Smooth muscle cell (in vitro differentiated cells): ENCODE measurements at regions not wholly inside any gene's neighbourhood (a gene's known extent, or its start where the extent isn't known, plus 50 kb on each side); places are given as distances from the start of the nearest gene placed in this dataset.

Experiments
- DNase-seq: peaks from one replicate; lab custom pipeline; 2025; ENCODE audit not compliant: unreplicated experiment; lab: John Stamatoyannopoulos, UW
- H2AFZ ChIP-seq: fragments of 200-600 bp; sonication (generic); 2 replicates; pipeline ENCODE4 v1.6.0; 2016; ENCODE audit warnings: antibody characterized with exemption, low read depth, mild to moderate bottlenecking
- H3F3A ChIP-seq: fragments of 200-600 bp; sonication (generic); 2 replicates; pipeline ENCODE4 v1.6.0; 2017; ENCODE audit warnings: antibody characterized with exemption, low read depth
- H3K27ac ChIP-seq: fragments of 200-600 bp; sonication (generic); 2 replicates; pipeline ENCODE4 v1.5.1; 2016; ENCODE audit warnings: low read depth, mild to moderate bottlenecking
- H3K27me3 ChIP-seq: fragments of 200-600 bp; sonication (generic); 2 replicates; pipeline ENCODE4 v1.6.1; 2016; ENCODE audit warnings: low read depth, mild to moderate bottlenecking
- H3K36me3 ChIP-seq: fragments of 200-600 bp; sonication (generic); 2 replicates; pipeline ENCODE4 v1.5.1; 2016; ENCODE audit warnings: low read depth
- H3K4me1 ChIP-seq: fragments of 200-600 bp; sonication (generic); 2 replicates; pipeline ENCODE4 v1.5.1; 2016; ENCODE audit warnings: low read depth
- H3K4me2 ChIP-seq: fragments of 200-600 bp; sonication (generic); 2 replicates; pipeline ENCODE4 v1.6.0; 2016; ENCODE audit warnings: mild to moderate bottlenecking
- H3K4me3 ChIP-seq: fragments of 200-600 bp; sonication (generic); 2 replicates; pipeline ENCODE4 v1.5.1; 2016; ENCODE audit warnings: mild to moderate bottlenecking
- H3K79me2 ChIP-seq: fragments of 200-600 bp; sonication (generic); 2 replicates; pipeline ENCODE4 v1.6.0; 2016; ENCODE audit warnings: low read depth, mild to moderate bottlenecking
- H3K9ac ChIP-seq: fragments of 200-600 bp; sonication (generic); 2 replicates; pipeline ENCODE4 v1.6.0; 2016; ENCODE audit warnings: low read depth
- H3K9me3 ChIP-seq: fragments of 200-600 bp; sonication (generic); replicated peaks from 2 replicates; pipeline ENCODE4 v1.5.1; 2016; ENCODE audit warnings: low read depth
- H4K20me1 ChIP-seq: fragments of 200-600 bp; sonication (generic); 2 replicates; pipeline ENCODE4 v1.6.0; 2016; ENCODE audit warnings: low read depth
- WGBS: methylation state at CpG from one replicate; pipeline ENCODE4 v1.1.7; 2016; ENCODE audit warnings: low lambda C conversion rate; 5-methylcytosine and 5-hydroxymethylcytosine counted together
- TF ChIP-seq, protein P1 (sequence below): fragments of 200-600 bp; sonication (generic); IDR thresholded peaks from 2 replicates; pipeline ENCODE4 v1.5.1; 2017; ENCODE audit warnings: borderline replicate concordance, mild to moderate bottlenecking, antibody characterized with exemption; ENCODE audit not compliant: insufficient read depth, poor library complexity, severe bottlenecking

DNA sequence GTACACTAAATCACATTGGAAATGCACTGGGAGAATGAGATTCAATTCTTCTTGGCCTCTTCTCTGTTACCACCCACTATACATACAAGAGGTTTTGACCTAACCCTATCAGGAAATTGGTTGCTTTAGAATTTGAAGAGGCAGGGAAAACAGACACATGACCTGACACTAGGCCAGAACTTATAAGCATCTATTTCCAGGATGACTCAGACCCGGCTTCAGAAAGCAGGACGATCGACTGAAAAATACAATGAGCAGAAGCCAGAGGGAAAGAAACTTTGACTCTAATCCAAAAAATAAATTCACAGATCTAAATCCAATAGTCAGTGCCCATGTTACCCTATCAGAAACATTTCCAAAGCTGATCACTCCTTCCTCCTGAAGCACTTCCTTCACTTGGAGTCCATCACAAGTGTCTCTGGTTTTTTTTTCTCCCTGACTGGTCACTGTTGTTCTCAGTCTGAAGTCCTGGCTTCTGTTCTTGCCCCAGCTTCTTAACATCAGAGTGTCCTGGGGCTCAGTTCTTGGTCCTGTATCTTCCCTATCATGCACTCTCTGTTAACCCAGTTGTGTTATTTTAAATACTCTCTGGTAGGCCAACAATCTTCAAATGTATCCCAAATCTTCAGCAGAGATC, 133.6 kb downstream of the P2RY1 start:
- Histone ChIP-seq H3K27me3 (no peaks in the 10 kb centered on the region), H3K9me3 (no peaks in the 10 kb centered on the region), H3K4me3 (no peak overlapping the region), H3K4me1 (no peaks in the 10 kb centered on the region), H3K9ac (no peak overlapping the region), H2AFZ (peak overlapping the region; percentile 22), H3K36me3 (peaks cover 5% of the 10 kb centered on the region), H3K79me2 (no peaks in the 10 kb centered on the region), H3K4me2 (no peak overlapping the region), H3F3A (no peaks in the 10 kb centered on the region), H4K20me1 (no peaks in the 10 kb centered on the region), H3K27ac (peak overlapping the region; percentile 36)
- WGBS = 26% methylated on average over 3 of the region's 3 CpGs
- no peak for DNase-seq
- TF ChIP-seq, protein P1, sequence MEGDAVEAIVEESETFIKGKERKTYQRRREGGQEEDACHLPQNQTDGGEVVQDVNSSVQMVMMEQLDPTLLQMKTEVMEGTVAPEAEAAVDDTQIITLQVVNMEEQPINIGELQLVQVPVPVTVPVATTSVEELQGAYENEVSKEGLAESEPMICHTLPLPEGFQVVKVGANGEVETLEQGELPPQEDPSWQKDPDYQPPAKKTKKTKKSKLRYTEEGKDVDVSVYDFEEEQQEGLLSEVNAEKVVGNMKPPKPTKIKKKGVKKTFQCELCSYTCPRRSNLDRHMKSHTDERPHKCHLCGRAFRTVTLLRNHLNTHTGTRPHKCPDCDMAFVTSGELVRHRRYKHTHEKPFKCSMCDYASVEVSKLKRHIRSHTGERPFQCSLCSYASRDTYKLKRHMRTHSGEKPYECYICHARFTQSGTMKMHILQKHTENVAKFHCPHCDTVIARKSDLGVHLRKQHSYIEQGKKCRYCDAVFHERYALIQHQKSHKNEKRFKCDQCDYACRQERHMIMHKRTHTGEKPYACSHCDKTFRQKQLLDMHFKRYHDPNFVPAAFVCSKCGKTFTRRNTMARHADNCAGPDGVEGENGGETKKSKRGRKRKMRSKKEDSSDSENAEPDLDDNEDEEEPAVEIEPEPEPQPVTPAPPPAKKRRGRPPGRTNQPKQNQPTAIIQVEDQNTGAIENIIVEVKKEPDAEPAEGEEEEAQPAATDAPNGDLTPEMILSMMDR = no peak

- Histone ChIP-seq H3K4me3 (no peak overlapping the region), H4K20me1 (no peaks in the 10 kb centered on the region), H3K79me2 (no peaks in the 10 kb centered on the region), H2AFZ (no peak overlapping the region), H3K36me3 (peaks cover 5% of the 10 kb centered on the region), H3F3A (no peaks in the 10 kb centered on the region), H3K4me1 (no peaks in the 10 kb centered on the region), H3K27me3 (no peaks in the 10 kb centered on the region), H3K9ac (no peak overlapping the region), H3K4me2 (peak overlapping the region; percentile 15), H3K9me3 (no peaks in the 10 kb centered on the region), H3K27ac (peak overlapping the region; percentile 72)
- TF ChIP-seq, protein P1 = no peak
- no peak for DNase-seq
- 91% methylated on average over 1 of the region's 1 CpG for WGBS
Observed at GRCh38 chr3:152969557-152970300, 134.8 kb downstream of the P2RY1 start.

- Histone ChIP-seq H4K20me1 (no peaks in the 10 kb centered on the region), H3K4me3 (no peak overlapping the region), H3K36me3 (peaks cover 5% of the 10 kb centered on the region), H3K4me2 (no peak overlapping the region), H3K79me2 (no peaks in the 10 kb centered on the region), H2AFZ (no peak overlapping the region), H3K9ac (no peak overlapping the region), H3K4me1 (no peaks in the 10 kb centered on the region), H3K9me3 (no peaks in the 10 kb centered on the region), H3F3A (no peaks in the 10 kb centered on the region), H3K27me3 (no peaks in the 10 kb centered on the region), H3K27ac (peak overlapping the region; percentile 72)
- 83% methylated on average over 4 of the region's 4 CpGs for WGBS
- TF ChIP-seq, protein P1 = no peak
- DNase-seq = no peak
Observed at GRCh38 chr3:152970851-152971250, 135.9 kb downstream of the P2RY1 start.
